NOMO-1 treated with DMSO at 0.1 percent for 48 hours (cell line): ENCODE measurements at regions not wholly inside any gene's neighbourhood (a gene's known extent, or its start where the extent isn't known, plus 50 kb on each side); places are given as distances from the start of the nearest gene placed in this dataset.

Source experiments
- DNase-seq: peaks from one replicate; lab custom pipeline; 2025; ENCODE audit not compliant: unreplicated experiment; lab: John Stamatoyannopoulos, UW

DNA sequence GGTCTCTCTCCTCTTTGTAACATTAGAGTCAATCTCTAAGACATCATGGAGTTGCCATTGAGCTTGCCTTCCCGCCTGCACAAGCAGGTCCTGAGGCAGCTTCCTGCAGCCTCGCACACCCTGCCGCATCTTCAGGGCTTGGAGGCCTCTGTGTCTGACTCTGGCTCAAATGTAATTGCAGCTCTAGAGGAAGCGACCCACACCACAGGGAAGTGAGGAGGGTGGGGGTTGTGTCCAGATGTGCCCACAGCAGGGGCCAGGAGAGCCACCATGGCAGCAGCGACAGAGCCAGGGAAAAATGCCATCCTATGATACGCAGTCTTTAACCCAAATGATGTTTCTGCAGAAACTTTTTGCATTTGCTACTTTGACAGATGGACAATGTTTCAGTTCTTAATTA is 216.0 kb upstream of the ZNF32 start:
- no peak for DNase-seq

DNA sequence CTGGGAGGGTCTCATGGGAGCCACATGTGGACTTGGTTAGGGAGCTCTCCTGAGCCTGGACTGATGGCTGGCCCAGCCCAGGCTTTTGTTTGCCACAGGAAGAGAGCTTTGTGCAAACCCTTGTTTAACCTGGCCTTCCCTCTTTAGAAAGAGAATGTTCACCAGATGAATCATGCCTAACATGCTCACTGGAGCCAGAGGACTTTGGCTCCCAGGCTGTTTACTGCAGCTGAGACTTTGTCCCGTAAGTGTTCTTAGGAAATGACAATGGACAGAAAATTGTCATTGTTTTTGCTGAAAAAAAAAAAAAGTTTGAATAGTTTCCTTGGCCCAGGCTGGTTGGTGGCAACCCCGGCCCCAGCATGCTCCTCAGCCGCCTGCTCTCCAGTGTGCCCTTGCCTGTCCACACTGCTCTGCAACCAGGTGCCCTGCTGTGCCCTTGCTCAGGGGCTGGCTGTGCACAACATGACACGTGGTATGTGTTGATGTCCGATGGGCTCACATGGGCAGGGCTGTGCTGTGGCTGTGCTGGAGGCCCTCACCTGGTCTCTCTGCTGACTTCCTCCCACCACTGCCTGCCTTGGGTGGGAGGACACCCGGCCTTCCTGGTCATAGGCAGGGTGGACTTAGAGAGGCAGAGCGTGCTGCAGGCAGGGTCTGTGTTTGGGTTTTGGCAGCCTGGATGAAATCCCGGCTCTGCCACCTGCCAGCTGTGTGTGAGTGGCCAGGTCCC is 215.3 kb upstream of the ZNF32 start:
- no peak for DNase-seq

DNA sequence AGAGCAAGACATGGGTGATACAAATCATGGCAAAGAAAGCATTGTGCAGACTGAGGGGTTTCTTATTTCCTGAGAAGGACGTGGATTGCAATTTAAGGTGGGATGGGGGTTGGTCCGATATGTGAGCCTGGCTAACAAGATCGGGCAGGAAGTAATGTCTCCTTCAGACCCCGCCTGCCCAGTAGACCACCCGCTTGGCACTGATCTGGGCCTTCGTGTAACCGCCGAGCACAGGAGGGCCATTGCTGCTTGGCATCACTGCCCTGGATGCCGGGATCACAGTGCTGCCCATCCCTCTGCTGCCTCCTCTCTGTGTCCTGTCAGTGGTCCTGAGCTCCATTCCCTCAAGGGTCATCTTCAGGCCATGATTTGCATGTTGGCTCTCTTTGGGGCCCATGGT is 214.6 kb upstream of the ZNF32 start:
- no peak for DNase-seq

DNA sequence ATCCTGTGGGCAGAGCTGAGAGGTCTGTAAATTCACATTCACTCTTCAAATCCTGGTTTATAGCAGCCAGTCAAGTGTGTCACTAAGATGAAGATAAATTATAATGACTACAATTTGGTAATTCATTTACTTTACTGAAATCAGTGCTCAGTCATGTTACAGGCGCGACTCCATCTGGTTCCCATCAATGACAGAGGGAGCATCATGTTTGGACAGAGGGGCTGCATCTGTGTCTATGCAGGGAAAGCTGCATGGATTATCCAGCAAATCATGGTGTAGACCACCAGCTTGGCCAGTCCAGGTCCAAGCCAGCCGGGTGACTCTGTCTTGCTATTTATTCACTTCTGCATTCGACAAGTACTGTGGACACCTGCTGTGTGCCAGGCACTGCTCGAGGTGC is 214.1 kb upstream of the ZNF32 start:
- no peak for DNase-seq

DNA sequence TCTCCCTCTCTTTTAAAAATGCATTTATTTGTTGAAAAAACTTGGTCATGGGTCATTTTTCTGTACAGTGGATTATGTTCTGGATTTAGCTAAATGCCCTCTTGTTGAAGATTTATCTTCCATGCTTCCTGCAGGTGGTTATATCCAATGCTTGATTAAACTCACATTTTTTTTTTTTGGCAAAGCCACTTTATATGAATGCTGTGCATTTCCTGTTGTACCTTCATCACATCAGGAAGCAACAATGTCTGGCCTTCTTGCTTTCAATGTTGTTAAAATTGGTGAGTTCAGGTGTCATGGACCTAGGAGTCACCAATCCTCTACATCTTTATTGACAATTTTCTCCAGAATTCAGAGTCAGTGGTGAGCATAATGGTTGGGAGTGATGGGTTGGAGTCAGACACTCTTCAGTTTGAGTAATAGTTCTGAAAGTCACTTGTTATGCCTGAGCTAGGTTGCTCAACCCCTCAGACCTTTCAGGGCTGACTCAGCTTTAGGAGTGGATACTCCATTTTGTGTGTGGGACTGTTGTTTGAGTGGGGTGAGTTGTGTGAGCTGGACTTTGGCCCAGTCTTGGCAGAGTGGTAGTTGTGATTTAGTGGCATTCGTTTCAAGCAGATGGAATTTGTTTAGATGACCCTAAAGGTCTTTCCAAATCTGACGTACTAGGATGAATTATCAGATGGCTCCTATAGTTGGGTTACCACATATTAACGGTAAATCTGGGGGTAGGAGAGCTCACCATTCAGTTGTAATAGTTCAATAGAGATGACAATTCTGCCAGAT is 213.5 kb upstream of the ZNF32 start:
- DNase-seq: no peak

DNA sequence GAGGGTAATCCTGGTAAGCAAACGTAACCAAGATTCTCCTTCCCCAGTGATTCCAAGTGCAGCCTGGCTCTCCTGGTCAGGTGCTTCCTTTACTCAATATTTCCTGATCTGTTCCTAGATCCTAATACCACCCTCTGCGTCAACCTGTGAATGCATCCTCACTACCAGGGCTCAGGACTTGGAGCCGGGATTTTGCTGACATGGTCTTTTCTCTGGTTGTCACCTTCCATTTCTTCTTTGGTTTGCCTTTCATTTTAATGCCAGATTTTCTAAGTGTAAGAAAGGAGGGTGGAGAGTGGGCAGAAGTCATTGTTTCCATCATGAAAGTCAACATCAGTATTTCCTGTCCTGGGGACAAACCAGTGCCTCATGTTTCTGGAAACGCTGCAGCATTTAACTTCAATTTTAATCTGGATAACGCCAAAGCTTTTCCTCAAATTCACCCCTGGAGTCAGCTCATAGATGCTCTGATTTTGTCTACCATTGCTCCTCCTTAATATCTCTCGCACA is 210.4 kb upstream of the ZNF32 start:
- no peak for DNase-seq

DNA sequence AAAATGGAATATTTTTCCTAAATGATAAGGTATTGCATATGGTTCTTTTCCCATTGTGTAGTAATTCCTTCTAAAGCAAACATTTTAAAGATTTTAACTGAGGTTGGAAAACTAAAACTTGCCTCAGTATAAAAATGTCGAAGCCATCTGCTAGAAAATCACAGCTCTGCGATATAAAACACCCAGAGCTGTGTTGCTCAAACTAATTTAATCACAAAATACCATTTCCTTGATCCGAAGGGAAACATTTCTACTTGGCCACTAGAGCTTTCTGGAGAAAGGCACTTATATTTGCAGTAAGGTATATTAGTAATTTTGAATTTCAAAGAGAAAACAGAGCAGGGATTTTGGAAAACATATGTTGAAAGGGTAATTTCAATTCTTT is 209.2 kb upstream of the ZNF32 start:
- DNase-seq: no peak

DNA sequence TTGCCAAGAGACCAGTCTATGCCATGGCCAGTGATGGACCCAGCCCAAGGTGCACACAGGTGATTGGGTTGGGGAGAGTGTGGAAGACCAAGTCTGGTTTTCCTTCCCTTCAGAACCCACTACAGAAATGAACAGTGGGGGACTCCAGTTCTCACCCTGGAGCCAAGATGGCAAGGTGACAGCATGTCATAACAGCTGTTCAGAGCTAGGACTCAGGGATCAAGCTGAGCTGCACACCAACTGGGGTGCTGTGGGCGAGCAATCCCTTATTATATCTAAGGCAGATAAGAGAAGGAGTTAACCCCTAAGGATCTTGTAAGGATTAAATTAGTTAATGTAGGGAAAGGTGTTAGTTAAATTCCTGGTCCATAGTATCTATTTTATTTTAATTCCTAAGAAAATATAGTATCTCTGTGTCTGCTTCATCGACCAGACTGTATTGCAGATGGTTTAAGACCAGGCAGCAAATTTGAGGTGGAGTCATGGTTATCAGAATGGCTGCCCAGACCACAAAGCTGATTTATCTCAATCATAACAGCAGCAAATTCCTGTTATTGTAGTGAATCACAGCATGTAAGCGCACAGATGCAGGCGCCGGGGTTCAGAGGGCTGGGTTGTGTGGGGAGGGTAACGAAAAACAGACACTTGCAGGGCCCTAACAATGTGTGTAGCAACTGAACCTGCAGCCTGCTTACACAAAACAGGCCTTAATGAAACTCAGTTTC is 208.7 kb upstream of the ZNF32 start:
- DNase-seq: no peak

DNA sequence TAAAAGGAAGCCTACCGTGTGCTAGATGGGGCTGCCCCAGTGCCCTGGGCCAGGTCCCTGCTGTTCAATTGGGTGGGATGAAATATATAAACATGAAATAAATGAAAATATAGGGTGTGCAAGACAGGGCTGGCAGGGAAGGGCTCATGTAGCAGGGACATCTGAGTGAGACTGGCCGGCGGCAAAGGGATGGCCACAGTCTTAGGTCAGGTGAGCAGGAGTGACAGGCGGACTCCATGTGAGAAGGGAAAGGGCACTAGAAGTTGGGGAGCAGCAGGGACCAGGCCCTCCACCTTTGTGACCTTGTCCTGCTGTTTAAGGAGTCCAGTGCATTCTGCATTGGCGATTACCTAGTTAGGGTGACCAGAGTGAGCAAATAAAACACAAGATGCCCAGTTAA is 207.6 kb upstream of the ZNF32 start:
- no peak for DNase-seq

DNA sequence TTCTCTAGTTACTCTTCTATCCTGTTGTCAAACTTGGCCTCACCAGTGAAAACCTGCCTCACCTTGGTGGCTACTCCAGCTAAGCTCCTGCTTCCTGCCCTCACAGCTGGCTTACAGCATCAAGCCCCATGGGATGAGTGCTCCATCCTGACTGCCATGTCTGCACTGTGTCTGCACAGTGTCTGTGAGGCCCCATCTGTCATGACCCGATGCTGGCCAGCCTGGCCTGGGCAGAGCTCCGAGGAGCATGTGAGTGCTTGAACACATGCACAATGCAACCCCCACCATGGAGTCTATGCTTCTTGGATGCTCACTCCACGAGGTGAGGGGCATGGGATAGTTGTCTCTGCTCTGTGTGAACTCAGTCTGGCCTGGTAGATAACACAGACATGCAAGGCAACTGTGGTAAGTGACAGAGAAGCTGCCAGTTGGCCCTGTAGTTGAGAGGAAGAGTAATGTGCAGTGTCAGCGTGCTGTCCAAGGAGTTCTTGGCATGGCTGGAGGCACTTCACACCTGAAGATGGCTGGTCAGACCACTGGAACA is 207.1 kb upstream of the ZNF32 start:
- no peak for DNase-seq

DNA sequence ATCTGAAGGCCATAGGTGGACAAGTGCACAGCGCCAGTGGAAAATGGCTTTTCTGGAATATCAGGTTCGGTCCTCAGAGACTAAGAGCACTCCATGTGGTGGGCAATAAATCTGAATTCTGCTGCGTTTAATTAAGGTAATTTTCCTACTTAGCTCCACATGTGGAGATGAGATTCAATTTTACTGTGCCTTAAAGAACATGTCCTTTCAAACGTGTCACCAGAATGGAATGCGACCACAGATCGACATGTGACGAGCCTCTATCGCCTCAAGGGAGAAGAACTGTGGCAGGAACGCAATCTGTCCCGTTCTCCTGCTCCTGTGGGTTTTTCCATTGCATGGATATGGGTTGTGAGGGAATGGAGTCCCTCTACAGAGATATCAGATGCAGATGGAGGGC is 205.3 kb upstream of the ZNF32 start:
- DNase-seq: no peak

DNA sequence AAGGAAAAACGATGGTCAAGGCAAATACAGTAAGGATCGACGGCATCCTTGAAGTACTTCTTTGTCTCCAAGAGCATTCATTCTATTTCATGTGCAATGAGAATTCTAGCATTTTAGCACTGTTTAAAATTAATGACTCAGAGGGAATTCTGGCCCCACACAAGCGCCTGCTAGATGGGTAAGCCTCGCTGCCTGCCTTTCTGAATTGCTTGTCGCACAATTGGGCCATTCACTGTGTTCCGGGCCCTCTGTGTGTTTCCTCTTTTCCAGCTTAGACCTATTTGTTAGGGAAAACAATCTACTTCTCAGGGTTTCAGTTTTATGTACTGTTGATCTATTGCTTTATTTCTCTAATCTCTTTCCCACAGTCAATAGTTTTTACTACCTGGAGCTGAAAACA is 204.7 kb upstream of the ZNF32 start:
- no peak for DNase-seq

DNA sequence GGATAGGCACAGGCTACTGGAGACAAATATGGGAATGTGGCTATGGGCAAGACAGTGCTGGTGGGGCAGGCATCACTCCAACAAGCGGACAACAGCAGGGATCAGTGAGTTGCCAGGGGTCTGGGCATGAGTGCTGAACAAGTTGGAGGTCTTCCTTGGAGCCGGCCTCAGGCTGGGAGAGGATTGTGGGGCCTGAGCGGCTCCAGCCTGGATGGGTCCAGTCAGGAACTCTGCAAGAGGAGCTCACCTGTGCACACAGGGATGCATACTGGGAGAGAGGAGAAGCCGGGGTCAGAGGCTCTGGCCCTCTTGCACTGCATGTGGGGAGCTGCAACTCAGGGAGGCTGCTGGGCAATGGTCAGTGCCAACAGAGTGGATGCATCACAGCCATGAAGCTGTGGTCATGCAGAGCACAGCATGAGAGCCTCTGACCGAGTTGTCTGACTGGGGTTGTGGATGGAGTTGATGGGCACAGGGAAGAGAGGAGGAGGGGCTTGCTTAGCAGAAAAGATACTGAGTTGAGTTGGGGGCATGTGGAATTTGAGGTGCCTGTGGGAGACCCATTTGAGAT is 204.0 kb upstream of the ZNF32 start:
- no peak for DNase-seq

DNA sequence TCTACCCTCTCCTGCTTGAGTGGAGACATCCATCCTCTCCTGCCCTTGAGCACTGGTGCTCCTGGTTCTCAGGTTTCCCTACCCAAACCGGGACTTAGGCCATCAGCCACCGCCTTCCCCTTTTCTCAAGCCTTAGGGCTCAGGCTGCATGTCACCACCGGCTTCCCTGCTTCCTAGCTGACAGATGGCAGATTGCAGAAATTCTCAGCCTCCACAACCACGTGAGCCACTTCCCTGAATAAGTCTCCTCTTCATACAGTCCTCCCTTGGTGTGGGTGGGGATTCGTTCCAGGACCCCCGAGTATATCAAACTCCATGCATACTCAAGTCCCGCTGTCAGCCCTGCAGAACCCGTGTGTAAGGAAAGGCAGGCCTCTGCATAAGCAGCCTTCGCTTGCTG is 203.5 kb upstream of the ZNF32 start:
- no peak for DNase-seq

DNA sequence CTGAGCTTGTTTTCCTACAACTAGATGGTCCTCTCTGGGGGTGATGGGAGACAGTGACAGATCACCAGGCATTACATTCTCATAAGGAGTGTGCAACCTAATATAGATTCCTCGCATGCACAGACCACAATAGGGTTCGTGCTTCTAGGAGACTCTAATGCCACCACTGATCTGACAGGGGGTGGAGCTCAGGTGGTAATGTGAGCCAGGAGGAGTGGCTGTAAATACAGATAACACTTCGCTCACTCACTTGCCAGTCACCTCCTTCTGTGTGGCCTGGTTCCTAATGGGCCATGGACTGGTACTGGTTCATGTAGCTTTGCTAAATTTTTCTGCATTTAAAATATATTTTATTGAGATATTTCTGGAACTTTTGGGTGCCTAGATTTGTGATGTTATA is 202.3 kb upstream of the ZNF32 start:
- DNase-seq: no peak

DNA sequence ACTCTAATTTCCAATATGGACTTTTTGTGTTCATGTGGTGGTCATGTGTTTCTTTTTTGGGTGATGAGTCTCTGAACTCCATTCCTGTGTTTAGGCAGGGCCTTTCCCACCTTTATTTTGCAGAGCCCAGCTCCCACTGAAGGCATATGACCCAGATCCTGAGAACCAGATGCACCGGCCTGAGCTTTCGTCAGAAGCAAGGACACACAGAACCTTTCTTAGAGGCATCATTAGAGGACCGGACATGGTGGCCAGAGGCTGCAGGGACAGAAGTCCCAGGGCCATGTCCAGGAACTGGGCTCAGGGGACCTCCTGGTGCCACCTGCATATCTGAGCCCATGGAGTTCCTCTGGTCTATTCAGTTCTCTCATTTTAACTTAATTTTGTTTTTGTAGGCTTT is 200.9 kb upstream of the ZNF32 start:
- no peak for DNase-seq

DNA sequence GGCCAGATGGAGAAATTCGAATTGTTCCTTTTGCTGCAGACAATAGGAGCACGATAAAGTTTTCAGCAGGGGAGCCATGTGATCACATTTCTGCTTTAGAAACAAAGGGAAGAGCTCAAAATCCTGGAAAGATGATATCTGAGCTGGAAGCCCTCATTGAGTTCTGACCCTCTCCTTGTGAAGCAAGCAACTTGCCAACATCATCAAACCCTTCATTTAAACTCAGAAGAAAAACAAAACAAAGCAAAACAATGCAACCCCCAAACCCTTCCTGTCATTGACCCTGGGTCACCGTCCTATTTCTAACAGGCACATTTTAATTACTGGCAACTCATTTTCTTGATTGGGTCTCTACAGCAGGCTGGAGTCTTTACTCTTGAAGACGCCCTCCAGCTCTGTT is 198.3 kb upstream of the ZNF32 start:
- no peak for DNase-seq

DNA sequence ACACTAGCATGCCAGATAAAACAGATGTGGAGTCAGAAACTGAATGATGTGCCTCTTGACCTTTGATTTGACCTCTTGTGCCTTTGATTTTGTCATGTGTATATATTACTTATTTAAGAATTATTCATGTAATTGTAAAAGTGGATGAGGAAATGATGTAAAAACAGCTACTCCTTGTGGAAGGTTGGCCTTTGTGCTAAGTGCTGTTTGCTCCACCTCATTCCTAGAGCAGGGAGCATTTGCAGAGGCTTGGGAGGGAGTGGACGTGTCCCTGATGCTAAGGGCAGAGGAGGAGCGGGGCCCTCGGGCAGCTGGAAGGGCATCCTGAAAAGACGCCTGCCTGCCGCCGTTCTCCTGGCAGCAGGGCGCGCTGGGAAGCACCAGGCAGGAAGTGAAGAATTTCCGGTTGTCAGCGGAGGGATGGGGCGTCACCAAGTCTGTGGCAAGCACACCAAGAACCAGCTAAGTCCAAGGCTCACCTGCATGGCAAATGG is 197.6 kb upstream of the ZNF32 start:
- DNase-seq: no peak

DNA sequence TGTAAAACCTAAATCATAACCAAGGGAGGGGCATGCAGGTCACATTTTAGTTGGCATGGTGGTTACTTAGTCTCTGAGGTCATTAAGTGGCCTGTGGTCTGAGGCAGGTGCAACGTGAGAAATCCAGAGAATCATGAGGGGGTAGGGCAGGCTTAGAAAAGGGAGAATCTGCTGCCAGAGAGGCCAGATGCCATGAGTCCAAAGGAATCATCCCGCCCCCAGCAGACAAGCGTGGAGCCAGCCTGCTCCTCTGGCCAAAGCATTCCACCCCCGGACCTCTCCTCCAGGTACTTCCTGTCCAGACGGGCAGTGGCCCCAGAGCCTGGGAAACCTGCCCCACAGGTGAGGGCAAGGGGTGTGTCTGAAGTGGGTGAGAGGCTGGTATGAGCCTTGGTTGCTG is 196.4 kb upstream of the ZNF32 start:
- no peak for DNase-seq

DNA sequence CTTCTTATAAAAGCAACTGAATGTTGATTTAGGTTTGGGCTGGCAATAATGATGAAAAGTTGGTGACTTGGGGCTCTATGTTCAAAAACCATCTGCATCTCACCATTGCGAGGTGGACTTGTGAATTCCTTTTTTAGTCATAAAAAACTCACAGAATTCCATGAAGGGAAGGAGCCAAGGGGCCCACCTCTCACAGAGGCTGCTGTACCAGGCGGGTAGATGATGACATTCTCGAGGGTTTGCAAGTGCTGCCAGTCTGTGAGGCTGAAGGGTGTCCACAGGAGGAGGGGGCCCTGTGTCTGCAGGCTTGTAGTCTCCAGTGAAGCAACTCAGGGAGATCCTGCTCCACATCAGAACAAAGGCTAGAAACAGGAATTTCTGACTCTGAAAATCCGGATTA is 195.5 kb upstream of the ZNF32 start:
- DNase-seq: no peak
